DOHH2 (cell line): ENCODE measurements at regions not wholly inside any gene's neighbourhood (a gene's known extent, or its start where the extent isn't known, plus 50 kb on each side); places are given as distances from the start of the nearest gene placed in this dataset.

Experiments
- H3F3A ChIP-seq: fragments of 200-600 bp; sonication (generic), shearing (Covaris generic); 2 replicates; pipeline ENCODE4 v1.6.0; 2016; ENCODE audit warnings: antibody characterized with exemption, mild to moderate bottlenecking; ENCODE audit not compliant: control insufficient read depth, insufficient read depth
- H3K27ac ChIP-seq: fragments of 200-600 bp; sonication (generic); 2 replicates; pipeline ENCODE4 v1.5.1; 2014; ENCODE audit warnings: low read depth, mild to moderate bottlenecking, low read length, moderate library complexity
- H3K27me3 ChIP-seq: fragments of 200-600 bp; sonication (generic); 2 replicates; pipeline ENCODE4 v1.6.1; 2014; ENCODE audit warnings: mild to moderate bottlenecking, low read length, mixed read lengths; ENCODE audit not compliant: control insufficient read depth
- H3K36me3 ChIP-seq: fragments of 200-600 bp; sonication (generic); 2 replicates; pipeline ENCODE4 v1.6.1; 2014; ENCODE audit warnings: mild to moderate bottlenecking, low read length, moderate library complexity, mixed read lengths; ENCODE audit not compliant: control insufficient read depth
- H3K4me1 ChIP-seq: fragments of 200-600 bp; sonication (generic); 2 replicates; pipeline ENCODE4 v1.6.1; 2014; ENCODE audit warnings: mild to moderate bottlenecking, low read length, mixed read lengths; ENCODE audit not compliant: control insufficient read depth
- H3K4me2 ChIP-seq: fragments of 200-600 bp; sonication (generic); 2 replicates; pipeline ENCODE4 v1.6.0; 2014; ENCODE audit warnings: mild to moderate bottlenecking, low read length, moderate library complexity
- H3K4me3 ChIP-seq: fragments of 200-600 bp; sonication (generic); 2 replicates; pipeline ENCODE4 v1.5.1; 2014; ENCODE audit warnings: mild to moderate bottlenecking, low read length, mixed read lengths
- H3K79me2 ChIP-seq: fragments of 200-600 bp; sonication (generic); 2 replicates; pipeline ENCODE4 v1.6.1; 2014; ENCODE audit warnings: mild to moderate bottlenecking, low read length, mixed read lengths; ENCODE audit not compliant: control insufficient read depth
- H3K9me2 ChIP-seq: fragments of 200-600 bp; sonication (generic); replicated peaks from 2 replicates; pipeline ENCODE4 v1.6.1; 2014; ENCODE audit warnings: mild to moderate bottlenecking, low read length, mixed read lengths; ENCODE audit not compliant: control insufficient read depth
- H3K9me3 ChIP-seq: fragments of 200-600 bp; sonication (generic); 2 replicates; pipeline ENCODE4 v1.6.1; 2014; ENCODE audit warnings: antibody characterized with exemption, low read length, mixed read lengths; ENCODE audit not compliant: control insufficient read depth, insufficient read depth
- H4K20me1 ChIP-seq: fragments of 200-600 bp; sonication (generic); 2 replicates; pipeline ENCODE4 v1.6.0; 2014; ENCODE audit warnings: low read depth, mild to moderate bottlenecking, antibody characterized with exemption, low read length, moderate library complexity; ENCODE audit not compliant: control insufficient read depth, insufficient read depth
- CTCF ChIP-seq: fragments of 200-600 bp; sonication (generic); IDR thresholded peaks from one replicate; pipeline ENCODE4 v1.5.1; 2014; ENCODE audit warnings: antibody characterized with exemption, mild to moderate bottlenecking, low read depth, low read length; ENCODE audit not compliant: poor library complexity, severe bottlenecking
- EZH2phosphoT487 ChIP-seq: fragments of 200-600 bp; sonication (generic); IDR thresholded peaks from 2 replicates; pipeline ENCODE4 v1.6.1; 2017; ENCODE audit warnings: borderline replicate concordance, mild to moderate bottlenecking, antibody characterized with exemption, low read length, moderate library complexity, mixed read lengths

DNA sequence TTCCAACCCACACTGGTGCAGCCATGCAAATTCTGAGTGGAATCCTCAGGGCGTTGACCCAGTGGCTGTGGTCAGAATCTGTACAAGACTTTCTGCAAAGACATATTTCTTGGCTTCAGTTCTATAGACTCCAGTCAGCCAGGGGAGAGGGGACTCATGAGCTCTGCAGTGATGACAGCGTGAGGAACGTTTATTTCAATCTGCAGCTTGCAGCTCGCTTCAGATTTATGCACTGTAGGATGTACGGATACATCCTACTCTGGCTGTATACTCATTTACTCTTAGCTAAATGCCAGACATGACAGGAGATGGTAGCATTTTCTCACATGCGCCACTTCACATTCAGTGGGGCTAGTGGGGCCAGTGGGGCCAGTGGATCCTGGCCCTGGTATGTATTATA is 276.1 kb downstream of the FGF9 start:
- Histone ChIP-seq H3K9me3 (peaks cover 25% of the 10 kb centered on the region; the same call in 1 of the 2 replicates), H3K4me3 (no peak overlapping the region), H3K27ac (no peak overlapping the region), H3K27me3 (no peaks in the 10 kb centered on the region), H3K4me1 (no peaks in the 10 kb centered on the region), H3K4me2 (no peak overlapping the region), H3F3A (no peaks in the 10 kb centered on the region), H3K9me2 (no peaks in the 10 kb centered on the region), H3K79me2 (no peaks in the 10 kb centered on the region), H3K36me3 (no peaks in the 10 kb centered on the region), H4K20me1 (no peaks in the 10 kb centered on the region)
- TF ChIP-seq EZH2phosphoT487 (no peak), CTCF (no peak)

DNA sequence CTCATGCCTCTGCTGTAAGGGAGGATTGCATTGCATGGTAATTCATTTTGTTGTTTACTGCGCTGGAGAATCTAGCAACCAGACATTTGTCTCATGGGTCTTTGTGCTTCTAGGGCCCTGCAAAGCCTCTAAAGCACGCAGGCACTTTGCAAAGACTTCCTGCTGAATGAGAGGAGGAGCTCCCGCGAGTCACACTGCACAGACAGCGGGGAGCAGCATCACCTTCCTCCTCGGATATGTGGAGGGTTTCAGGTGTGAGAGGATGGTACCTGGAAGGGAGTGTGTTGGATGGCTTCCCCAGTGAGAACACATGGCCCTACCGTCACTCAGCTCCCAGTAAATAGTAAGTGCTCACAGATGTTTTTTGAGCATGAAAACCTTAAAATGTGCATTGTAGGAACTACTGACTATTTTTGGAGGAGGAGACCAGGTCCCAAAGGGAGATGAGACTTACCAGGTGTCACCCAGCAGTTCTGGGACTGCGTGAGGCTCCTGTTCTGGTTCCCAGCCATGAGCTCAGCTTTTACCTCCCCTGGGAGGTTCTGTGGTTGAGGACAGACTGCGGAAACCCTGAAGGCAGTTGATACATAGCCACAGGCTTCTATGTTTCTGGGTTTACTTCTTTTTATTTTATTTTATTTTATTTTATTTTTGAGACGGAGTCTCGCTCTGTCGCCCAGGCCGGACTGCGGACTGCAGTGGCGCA is 278.0 kb downstream of the FGF9 start:
- H3K27me3 ChIP-seq: no peaks in the 10 kb centered on the region
- peaks cover 18% of the 10 kb centered on the region; the same call in 1 of the 2 replicates for H3K9me3 ChIP-seq
- no peak overlapping the region for H3K4me2 ChIP-seq

GRCh38 chr13:21949818-21950429 is 279.1 kb downstream of the FGF9 start:
- no peak overlapping the region for H3K4me3 ChIP-seq
- no peak for TF ChIP-seq CTCF
- TF ChIP-seq EZH2phosphoT487: no peak
- H3K4me2 ChIP-seq: no peak overlapping the region
- H4K20me1 ChIP-seq: no peaks in the 10 kb centered on the region
- H3K4me1 ChIP-seq: no peaks in the 10 kb centered on the region
- H3K9me2 ChIP-seq: no peaks in the 10 kb centered on the region
- no peaks in the 10 kb centered on the region for H3K27me3 ChIP-seq
- H3K9me3 ChIP-seq: peaks cover 10% of the 10 kb centered on the region; the same call in 1 of the 2 replicates
- H3K27ac ChIP-seq: no peak overlapping the region
- no peaks in the 10 kb centered on the region for H3K79me2 ChIP-seq
- H3K36me3 ChIP-seq: no peaks in the 10 kb centered on the region
- H3F3A ChIP-seq: no peaks in the 10 kb centered on the region

More for the DNA sequence above, 278.0 kb downstream of the FGF9 start:
- H3K27ac ChIP-seq: no peak overlapping the region
- H3K79me2 ChIP-seq: no peaks in the 10 kb centered on the region
- H4K20me1 ChIP-seq: no peaks in the 10 kb centered on the region
- no peak for TF ChIP-seq EZH2phosphoT487
- no peak for TF ChIP-seq CTCF
- H3K36me3 ChIP-seq: no peaks in the 10 kb centered on the region
- H3K4me1 ChIP-seq: no peaks in the 10 kb centered on the region
- no peaks in the 10 kb centered on the region for H3K9me2 ChIP-seq
- H3K4me3 ChIP-seq: no peak overlapping the region
- no peaks in the 10 kb centered on the region for H3F3A ChIP-seq
